Thyroid gland (tissue), 4 donors: ENCODE measurements at regions not wholly inside any gene's neighbourhood (a gene's known extent, or its start where the extent isn't known, plus 50 kb on each side); places are given as distances from the start of the nearest gene placed in this dataset.
A peak's percentile ranks its signal among the peaks of the same experiment; 100 is the strongest.

ENCODE experiments used
- DNase-seq, 2 donors: peaks; one replicate each; pipeline ENCODE4 v3.0.0-alpha.2; 2019
- H3K27ac ChIP-seq, 3 donors: fragments of 200-600 bp; sonication (generic); 1 replicate in 2 of 3; 2 replicates in 1 of 3; pipeline ENCODE4 v1.5.1; 2016 to 2019; ENCODE audit warnings: mild to moderate bottlenecking in 1 of 3, moderate library complexity in 1 of 3
- H3K27me3 ChIP-seq: fragments of 200-600 bp; sonication (generic); one replicate; pipeline ENCODE4 v1.5.1; 2019
- H3K36me3 ChIP-seq, 2 donors: fragments of 200-600 bp; sonication (generic); one replicate each; pipeline ENCODE4 v1.5.1; 2016 to 2019
- H3K4me1 ChIP-seq, 2 donors: fragments of 200-600 bp; sonication (generic); one replicate each; pipeline ENCODE4 v1.5.1; 2017 to 2019
- H3K4me3 ChIP-seq, 3 donors: fragments of 200-600 bp; sonication (generic); replicated peaks in 1 of 3; 1 replicate in 2 of 3; 2 replicates in 1 of 3; pipeline ENCODE4 v1.5.1; 2016; ENCODE audit warnings: mild to moderate bottlenecking in 1 of 3
- H3K9me3 ChIP-seq: fragments of 200-600 bp; sonication (generic); one replicate; pipeline ENCODE4 v1.5.1; 2017
- CTCF ChIP-seq, 6 experiments: fragments of 200-600 bp in 3 of 6; fragments of 450-650 bp in 3 of 6; sonication (generic) in 3 of 6; IDR thresholded peaks; one replicate each; pipeline ENCODE4 v1.5.1; 2016 to 2019; ENCODE audit warnings: antibody characterized with exemption in 6 of 6, mild to moderate bottlenecking in 2 of 6, inconsistent platforms in 1 of 6, moderate library complexity in 1 of 6
- POLR2A ChIP-seq, 2 donors: fragments of 450-650 bp; IDR thresholded peaks; one replicate each; pipeline ENCODE4 v1.6.1; 2017; ENCODE audit warnings: antibody characterized with exemption in 2 of 2, mild to moderate bottlenecking in 2 of 2, moderate library complexity in 1 of 2
- WGBS, 2 donors: methylation state at CpG; one replicate each; pipeline ENCODE4 v1.1.5; 2017; 5-methylcytosine and 5-hydroxymethylcytosine counted together
- intact Hi-C: fragments of 100-400 bp; cut with DNase I; formaldehyde crosslinking; loops from one replicate; pipeline ENCODE4 v1.15.1; 2023

GRCh38 chr12:68529466-68529865 is 81.2 kb upstream of the RAP1B start:
- Histone ChIP-seq H3K36me3 (no peaks in the 10 kb centered on the region), H3K9me3 (no peaks in the 10 kb centered on the region), H3K4me1 (peaks cover 11 to 27% of the 10 kb centered on the region in 2 donors), H3K27me3 (no peaks in the 10 kb centered on the region), H3K4me3 (no peak overlapping the region), H3K27ac (peak overlapping the region in 2 of 3 donors; percentile 24 to 30)
- TF ChIP-seq CTCF (IDR thresholded peaks at IDR 0.05) (no peak), POLR2A (IDR thresholded peaks at IDR 0.05) (no peak)
- intact Hi-C loops: no loop called here
- 35 to 42% methylated on average over 6 of the region's 6 CpGs for WGBS, 2 donors
- DNase-seq: no peak

DNA sequence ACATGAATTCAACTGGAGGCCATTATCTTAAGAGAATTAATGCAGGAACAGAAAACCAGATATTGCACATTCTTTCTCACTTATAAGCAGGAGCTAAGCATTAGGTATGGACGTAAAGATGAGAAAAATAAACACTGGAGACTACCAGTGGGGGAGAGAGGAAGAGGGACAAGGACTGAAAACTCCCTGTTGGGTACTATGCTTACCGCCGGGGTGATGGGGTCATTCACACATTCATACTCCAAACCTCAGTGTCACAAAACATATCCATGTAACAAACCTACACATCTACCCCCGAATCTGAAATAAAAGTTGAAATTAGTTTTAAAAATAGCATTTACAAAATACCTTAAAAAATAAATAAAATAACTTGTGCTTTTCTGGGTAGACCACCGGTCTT is 80.8 kb upstream of the RAP1B start:
- TF ChIP-seq POLR2A (IDR thresholded peaks at IDR 0.05) (no peak), CTCF (IDR thresholded peaks at IDR 0.05) (no peak)
- intact Hi-C loops: no loop called here
- Histone ChIP-seq H3K9me3 (no peaks in the 10 kb centered on the region), H3K4me1 (peaks cover 11 to 27% of the 10 kb centered on the region in 2 donors), H3K27ac (no peak overlapping the region), H3K36me3 (no peaks in the 10 kb centered on the region), H3K27me3 (no peaks in the 10 kb centered on the region), H3K4me3 (no peak overlapping the region)
- DNase-seq: no peak
- WGBS, 2 donors: 90 to 94% methylated on average over 5 of the region's 5 CpGs

DNA sequence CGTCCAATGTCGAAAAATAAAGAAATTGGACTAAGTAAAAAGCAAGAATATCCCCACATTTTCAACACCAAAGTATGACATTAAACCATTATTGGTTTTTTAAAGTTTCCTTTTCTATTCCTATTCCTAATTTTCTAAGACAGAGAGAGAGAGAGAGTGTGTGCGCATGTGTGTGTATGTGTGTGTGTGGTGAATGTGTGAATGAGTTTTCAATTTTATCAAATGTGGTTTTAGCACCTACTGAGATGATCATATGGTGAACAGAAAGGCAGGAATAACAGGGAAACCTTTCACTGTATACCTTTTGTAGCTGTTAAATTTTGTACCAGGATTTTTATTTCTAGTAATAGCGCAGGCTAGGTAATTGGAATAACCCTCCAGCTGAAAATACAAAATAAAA is 80.4 kb upstream of the RAP1B start:
- Histone ChIP-seq H3K27ac (no peak overlapping the region), H3K9me3 (no peaks in the 10 kb centered on the region), H3K27me3 (no peaks in the 10 kb centered on the region), H3K4me3 (no peak overlapping the region), H3K36me3 (no peaks in the 10 kb centered on the region), H3K4me1 (peaks cover 11 to 27% of the 10 kb centered on the region in 2 donors)
- no peak for TF ChIP-seq POLR2A (IDR thresholded peaks at IDR 0.05)
- TF ChIP-seq CTCF (IDR thresholded peaks at IDR 0.05): no peak
- intact Hi-C loops: no loop called here
- no peak for DNase-seq
- WGBS, 2 donors: 96 to 99% methylated on average over 4 of the region's 4 CpGs

DNA sequence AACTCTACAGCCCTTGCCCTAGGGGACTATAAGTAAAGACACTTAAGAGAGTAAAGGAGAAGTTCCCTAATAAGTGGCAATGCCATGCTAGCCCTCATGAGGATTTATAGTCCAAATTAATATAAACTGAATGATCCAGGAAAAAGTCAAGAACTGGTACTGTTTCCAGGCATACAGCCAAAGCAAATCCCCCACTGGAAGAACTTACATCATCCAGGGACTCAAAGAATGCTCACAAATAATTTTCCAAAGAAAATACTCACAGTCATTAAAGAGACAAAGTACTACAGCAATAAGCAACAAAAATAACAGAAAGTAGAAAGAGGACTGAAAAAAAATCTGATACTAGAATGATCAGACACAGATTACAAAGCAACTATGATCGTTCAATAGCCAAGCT is 79.7 kb upstream of the RAP1B start:
- Histone ChIP-seq H3K27me3 (no peaks in the 10 kb centered on the region), H3K36me3 (no peaks in the 10 kb centered on the region), H3K4me3 (no peak overlapping the region), H3K4me1 (peaks cover 11 to 27% of the 10 kb centered on the region in 2 donors), H3K9me3 (no peaks in the 10 kb centered on the region), H3K27ac (peak overlapping the region in 1 of 3 donors; percentile 52)
- peak; percentile 11 to 37 for DNase-seq
- intact Hi-C loops: no loop called here
- TF ChIP-seq CTCF (IDR thresholded peaks at IDR 0.05) (no peak), POLR2A (IDR thresholded peaks at IDR 0.05) (no peak)
- 8 to 16% methylated on average over 1 of the region's 1 CpG for WGBS, 2 donors

- no peaks in the 10 kb centered on the region for H3K9me3 ChIP-seq
- no peak for DNase-seq
- 63 to 83% methylated on average over 1 of the region's 1 CpG for WGBS, 2 donors
- no peak for TF ChIP-seq CTCF (IDR thresholded peaks at IDR 0.05)
- no peak for TF ChIP-seq POLR2A (IDR thresholded peaks at IDR 0.05)
- H3K36me3 ChIP-seq: no peaks in the 10 kb centered on the region
- H3K4me1 ChIP-seq: peaks cover 11 to 27% of the 10 kb centered on the region in 2 donors
- H3K4me3 ChIP-seq: no peak overlapping the region
- intact Hi-C loops: no loop called here
- no peaks in the 10 kb centered on the region for H3K27me3 ChIP-seq
- no peak overlapping the region for H3K27ac ChIP-seq
These were observed 78.4 kb upstream of the RAP1B start for GRCh38 chr12:68532204-68532886.
